ENCODE measurements at regions not wholly inside any gene's neighbourhood (a gene's known extent, or its start where the extent isn't known, plus 50 kb on each side); places are given as distances from the start of the nearest gene placed in this dataset.

DNA sequence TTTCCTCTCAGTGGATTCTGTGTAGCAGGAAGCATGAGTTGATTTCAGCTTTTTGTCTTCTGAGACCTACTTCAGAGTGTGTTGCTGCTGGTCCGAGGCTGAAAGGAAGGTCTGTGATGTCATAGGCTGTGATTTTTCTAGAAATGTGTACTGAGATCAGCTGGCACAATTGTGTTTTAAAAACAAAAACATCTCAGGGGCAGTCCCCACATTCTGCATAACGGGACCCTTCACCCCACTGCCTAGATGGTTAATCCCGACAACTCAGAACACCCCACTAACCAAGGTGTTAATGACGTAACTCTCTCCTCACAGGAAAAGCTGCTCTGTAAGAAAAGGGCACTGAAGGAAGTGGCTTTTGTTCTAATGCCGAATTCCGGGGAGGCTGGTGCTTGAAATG is 59.8 kb upstream of the PPP2R5A start:
- DNase-seq (ENCODE audit: low spot score) = no peak

DNA sequence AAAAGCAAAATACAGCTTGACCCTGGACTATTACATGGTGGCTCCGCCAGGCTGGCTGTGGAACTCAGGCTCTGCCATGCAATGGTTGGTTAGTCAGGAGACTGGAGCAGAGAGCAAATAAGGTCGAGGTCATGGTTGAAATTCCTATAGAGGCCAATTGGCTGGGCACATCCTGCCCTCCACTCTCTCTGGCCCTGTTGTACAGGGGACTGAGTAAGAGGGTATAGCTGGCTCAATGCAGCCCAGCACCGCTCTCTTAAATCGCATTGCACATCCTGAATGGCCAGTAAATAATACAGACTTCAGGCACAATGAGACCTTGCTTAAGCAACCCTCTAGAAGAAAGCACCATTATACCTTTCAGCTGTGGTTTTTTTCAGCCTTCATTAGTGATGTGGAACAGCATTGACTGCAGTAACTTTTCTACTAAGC is 59.3 kb upstream of the PPP2R5A start:
- no peak for DNase-seq (ENCODE audit: low spot score)

DNA sequence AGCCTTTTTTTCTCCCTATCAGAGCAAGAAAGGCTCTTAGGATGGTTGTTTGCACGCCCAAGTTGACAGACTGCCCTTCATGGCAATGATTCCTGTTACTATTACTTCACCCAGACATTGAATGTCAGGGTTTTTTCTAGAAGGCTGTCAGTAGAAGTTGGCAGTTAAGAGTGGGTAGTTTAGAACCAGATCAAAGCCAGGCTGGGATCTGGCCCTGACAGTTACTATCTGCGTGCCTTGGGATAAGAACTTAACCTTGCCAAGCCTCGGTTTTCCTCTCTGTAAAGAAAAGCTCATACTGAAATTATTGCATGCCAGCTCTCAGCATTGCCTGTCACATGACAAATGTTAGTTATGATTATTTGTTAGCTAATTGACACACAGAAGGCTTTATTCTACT is 58.7 kb upstream of the PPP2R5A start:
- DNase-seq (ENCODE audit: low spot score) = no peak

DNA sequence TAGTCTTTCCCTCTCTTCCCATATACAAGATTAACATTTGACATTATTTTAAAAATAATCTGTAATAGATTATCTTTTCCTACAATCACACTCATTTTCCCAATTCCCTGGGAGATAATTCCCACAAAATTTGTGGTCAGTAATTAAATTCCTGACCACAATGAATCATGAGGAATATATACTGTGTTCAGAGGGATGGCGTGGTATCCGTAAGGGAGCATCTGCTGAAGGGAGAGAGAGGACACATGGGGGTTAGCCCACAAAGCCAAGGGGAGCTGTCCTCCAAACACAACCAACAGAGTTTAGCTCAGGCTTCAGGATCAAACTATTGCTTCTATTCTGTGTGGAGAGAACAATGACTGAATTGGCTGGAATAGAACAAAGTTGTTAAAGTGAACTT is 57.1 kb upstream of the PPP2R5A start:
- no peak for DNase-seq (ENCODE audit: low spot score)

DNA sequence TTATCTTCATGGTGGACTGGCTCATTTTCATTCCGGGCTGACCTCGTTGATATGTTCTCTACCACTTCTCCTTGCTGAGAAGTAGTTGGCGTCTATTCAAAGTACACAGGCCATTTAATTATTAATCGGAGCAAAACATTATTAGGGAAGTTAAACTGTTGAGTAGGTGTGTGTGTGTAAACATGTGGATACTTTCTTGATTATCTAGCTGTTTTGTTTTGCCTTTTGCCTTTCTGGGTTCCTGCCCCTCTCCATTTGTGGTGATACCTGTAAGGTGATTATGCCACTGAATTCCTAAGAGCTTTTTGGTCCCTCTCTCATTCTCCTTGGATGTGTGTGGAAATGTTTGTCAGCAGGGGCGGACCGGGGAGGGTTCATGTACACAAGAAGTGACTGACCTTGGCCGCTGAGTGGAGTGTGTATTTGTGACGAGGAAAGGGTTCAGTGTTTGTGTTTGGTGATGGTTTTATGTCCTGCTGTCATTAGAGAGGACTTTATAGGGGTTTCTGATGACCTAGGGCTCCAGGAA is 56.6 kb upstream of the PPP2R5A start:
- DNase-seq (ENCODE audit: low spot score) = no peak

DNA sequence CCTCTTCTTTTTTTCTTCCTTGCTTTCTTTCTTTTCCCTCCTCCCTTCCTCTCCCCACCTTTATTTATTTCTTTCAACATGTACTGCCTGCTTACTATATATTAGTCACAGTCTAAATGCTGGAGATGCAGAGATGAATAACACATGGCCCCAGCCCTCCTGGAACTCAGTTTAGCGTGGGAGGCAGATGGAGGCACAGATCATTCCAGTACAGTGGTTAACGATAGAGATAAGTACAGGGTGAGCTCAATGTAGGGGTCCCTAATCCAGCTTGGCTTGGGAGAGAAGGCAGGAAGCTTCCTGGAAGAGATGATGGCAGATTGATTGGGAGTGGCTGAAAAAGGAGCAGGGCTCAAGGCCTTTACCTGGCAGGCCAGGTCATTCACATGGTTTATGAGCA is 55.6 kb upstream of the PPP2R5A start:
- no peak for DNase-seq (ENCODE audit: low spot score)

DNA sequence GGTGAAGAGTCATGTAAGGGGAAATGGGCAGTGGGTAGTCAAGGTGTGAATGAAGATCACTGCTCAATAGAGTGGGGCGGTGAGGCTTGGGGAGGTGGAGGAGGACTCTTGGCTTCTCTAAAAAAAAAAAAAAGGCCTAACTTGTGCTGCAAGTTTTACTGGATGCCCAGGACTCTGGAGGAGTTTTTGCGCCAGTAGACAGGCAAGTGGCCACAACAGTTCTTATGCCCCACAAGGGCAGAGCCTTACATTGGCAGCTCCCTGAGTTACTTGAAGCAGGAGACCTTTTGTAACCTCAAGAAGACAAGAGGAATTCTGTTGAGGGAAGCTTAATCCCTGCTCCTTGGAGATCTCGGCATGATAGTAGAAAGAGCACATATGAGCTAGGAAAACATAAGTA is 54.9 kb upstream of the PPP2R5A start:
- DNase-seq (ENCODE audit: low spot score) = no peak

DNA sequence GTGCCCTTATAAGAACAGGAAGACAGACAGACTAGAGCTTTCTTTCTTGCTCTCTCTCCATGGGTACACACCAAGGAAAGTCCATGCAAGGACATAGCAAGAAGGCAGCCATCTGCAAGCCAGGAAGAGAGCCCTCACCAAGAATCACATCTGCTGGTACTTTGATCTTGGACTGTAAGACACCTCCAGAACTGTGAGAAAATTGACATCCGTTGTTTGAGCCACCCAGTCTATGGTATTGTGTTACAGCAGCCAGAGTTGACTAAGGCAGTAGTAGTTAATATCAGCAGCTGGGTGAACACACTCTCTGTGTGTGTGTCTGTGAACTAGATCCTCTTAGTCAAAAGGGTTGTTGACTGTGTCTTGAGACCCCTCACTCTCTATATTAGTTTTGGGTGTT is 53.8 kb upstream of the PPP2R5A start:
- no peak for DNase-seq (ENCODE audit: low spot score)

DNA sequence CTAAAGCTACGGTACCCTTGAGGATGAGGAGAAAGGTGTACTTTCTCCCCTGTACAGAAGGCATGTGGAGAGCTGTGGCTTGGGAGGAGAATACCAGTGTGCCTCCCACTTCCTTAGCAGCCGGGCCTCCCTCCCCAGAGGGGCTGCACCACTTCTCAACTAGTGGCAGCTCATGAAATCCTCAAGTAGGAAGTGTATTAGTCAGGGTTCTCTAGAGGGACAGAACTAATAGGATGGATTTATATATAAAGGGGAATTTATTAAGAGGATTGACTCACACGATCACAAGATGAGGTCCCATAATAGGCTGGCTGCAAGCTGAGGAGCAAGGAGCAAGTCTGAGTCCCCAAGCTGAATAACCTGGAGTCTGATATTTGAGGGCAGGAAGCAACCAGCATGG is 53.1 kb upstream of the PPP2R5A start:
- no peak for DNase-seq (ENCODE audit: low spot score)

DNA sequence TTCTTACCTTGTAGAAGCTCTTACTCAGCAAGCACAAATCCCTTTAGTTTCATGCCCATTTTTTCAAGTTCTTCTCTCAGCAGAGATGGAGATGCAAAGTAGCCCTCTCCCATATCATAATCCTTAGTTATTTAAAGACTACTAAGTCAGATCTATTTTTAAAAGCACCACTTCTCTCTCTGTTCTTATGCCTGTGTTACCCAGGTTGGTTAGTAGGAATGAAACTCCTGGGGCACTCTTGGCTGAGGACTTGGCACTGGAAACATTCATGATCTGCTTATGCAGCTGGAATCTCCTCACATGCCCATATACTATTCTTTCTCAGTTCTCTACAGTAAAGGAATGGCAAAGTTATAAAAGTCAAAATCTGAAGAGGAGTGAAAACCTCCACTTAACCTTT is 51.9 kb upstream of the PPP2R5A start:
- DNase-seq (ENCODE audit: low spot score) = no peak

DNA sequence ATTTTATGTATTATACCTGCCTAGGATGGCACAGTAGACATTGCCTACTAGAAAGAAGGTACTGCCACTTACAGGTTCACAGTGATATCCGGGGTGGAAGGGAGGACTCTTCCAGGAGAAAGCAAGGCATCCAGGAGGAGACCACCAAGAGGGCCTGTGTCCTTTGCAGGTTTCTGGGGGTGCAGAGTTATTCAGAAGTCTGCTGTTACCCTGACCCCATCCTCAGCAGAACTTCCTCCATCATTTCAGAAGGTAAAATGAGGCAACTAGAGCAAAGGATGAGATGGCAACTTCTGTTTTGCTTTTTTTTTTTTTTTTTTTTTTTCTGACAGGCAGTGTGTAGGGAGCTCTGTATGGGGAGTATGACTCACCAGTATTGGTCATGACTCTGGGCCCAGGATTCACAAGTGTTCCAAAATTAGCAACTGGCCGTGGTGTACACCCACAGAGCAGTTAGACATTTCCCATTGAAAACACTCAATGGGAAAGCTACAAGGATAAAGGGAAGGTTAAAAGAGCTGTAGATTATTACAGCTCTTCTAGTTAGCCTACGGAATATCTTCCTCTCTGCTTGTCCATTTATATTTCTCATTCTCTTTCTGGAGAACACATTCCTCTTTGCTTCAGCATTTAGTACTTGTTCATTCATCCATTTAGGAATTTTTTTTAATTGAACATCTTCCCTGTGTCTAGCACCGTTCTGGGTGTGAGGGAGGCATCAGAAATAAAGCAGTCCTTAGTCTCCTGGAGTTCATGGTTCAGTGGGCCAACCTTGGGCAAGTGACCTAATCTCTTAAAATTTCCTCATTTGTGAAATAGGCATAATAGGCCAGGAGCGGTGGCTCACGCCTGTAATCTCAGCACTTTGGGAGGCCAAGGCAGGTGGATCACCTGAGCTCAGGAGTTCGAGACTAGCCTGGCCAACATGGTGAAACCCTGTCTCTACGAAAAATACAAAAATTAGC is 50.5 kb upstream of the PPP2R5A start:
- peak; percentile 90 for DNase-seq (ENCODE audit: low spot score)
